HEK293T (cell line): ENCODE measurements at regions not wholly inside any gene's neighbourhood (a gene's known extent, or its start where the extent isn't known, plus 50 kb on each side); places are given as distances from the start of the nearest gene placed in this dataset.

Source experiments
- CTCF ChIA-PET: fragments of 350-600 bp; formaldehyde crosslinking; extraction: SDS; loops from one replicate; lab custom pipeline; 2021; ENCODE audit warnings: antibody characterized with exemption, inconsistent platforms; lab: Yijun Ruan, JAX
- POLR2A ChIA-PET: fragments of 350-600 bp; formaldehyde crosslinking; extraction: SDS; loops from one replicate; lab custom pipeline; 2020; ENCODE audit warnings: antibody characterized with exemption, inconsistent platforms; lab: Yijun Ruan, JAX
- DNase-seq: peaks from one replicate; pipeline ENCODE4 v3.0.0; 2012; ENCODE audit warnings: mixed read lengths; ENCODE audit errors: extremely low spot score
- ARNT ChIP-seq: fragments of 450-650 bp; IDR thresholded peaks from 2 replicates; pipeline ENCODE4 v1.6.1; 2017; ENCODE audit warnings: mild to moderate bottlenecking
- BHLHE40 ChIP-seq: fragments of 450-650 bp; IDR thresholded peaks from 2 replicates; pipeline ENCODE4 v1.6.1; 2016; ENCODE audit warnings: mild to moderate bottlenecking, moderate library complexity, borderline replicate concordance
- CTBP1 ChIP-seq: fragments of 450-650 bp; IDR thresholded peaks from 2 replicates; pipeline ENCODE4 v1.6.1; 2016; ENCODE audit warnings: borderline replicate concordance
- ELF4 ChIP-seq: fragments of 450-650 bp; IDR thresholded peaks from 2 replicates; pipeline ENCODE4 v1.6.1; 2017; ENCODE audit warnings: antibody characterized with exemption
- FOXA1 ChIP-seq: fragments of 450-650 bp; IDR thresholded peaks from 2 replicates; pipeline ENCODE4 v1.6.1; 2016; ENCODE audit warnings: mild to moderate bottlenecking
- FOXK2 ChIP-seq: fragments of 450-650 bp; IDR thresholded peaks from 2 replicates; pipeline ENCODE4 v1.6.1; 2016; ENCODE audit warnings: mild to moderate bottlenecking
- FOXM1 ChIP-seq: fragments of 450-650 bp; IDR thresholded peaks from 2 replicates; pipeline ENCODE4 v1.6.1; 2017; ENCODE audit warnings: mild to moderate bottlenecking, borderline replicate concordance
- HDGF ChIP-seq: fragments of 450-650 bp; IDR thresholded peaks from 2 replicates; pipeline ENCODE4 v1.6.1; 2017; ENCODE audit warnings: antibody characterized with exemption, borderline replicate concordance
- L3MBTL2 ChIP-seq: fragments of 450-650 bp; conservative IDR thresholded peaks from 2 replicates; pipeline ENCODE4 v1.6.1; 2016; ENCODE audit warnings: mild to moderate bottlenecking
- LEF1 ChIP-seq: fragments of 450-650 bp; IDR thresholded peaks from 2 replicates; pipeline ENCODE4 v1.6.1; 2017; ENCODE audit warnings: mild to moderate bottlenecking, borderline replicate concordance
- NFRKB ChIP-seq: fragments of 450-650 bp; IDR thresholded peaks from 2 replicates; pipeline ENCODE4 v1.6.1; 2016; ENCODE audit warnings: mild to moderate bottlenecking, moderate library complexity
- PKNOX1 ChIP-seq: fragments of 450-650 bp; IDR thresholded peaks from 2 replicates; pipeline ENCODE4 v1.6.1; 2016
- SP1 ChIP-seq: fragments of 450-650 bp; IDR thresholded peaks from 2 replicates; pipeline ENCODE4 v1.6.1; 2017
- SUZ12 ChIP-seq: fragments of 450-650 bp; IDR thresholded peaks from 2 replicates; pipeline ENCODE4 v1.6.1; 2016; ENCODE audit warnings: mild to moderate bottlenecking
- TARDBP ChIP-seq: fragments of 450-650 bp; IDR thresholded peaks from 2 replicates; pipeline ENCODE4 v1.6.1; 2016
- ZNF384 ChIP-seq: fragments of 450-650 bp; IDR thresholded peaks from 2 replicates; pipeline ENCODE4 v1.6.1; 2016

- TF ChIP-seq ZNF384: no peak
- no peak for TF ChIP-seq FOXM1
- no peak for TF ChIP-seq LEF1
- no peak for TF ChIP-seq SUZ12
- no peak for TF ChIP-seq SP1
- no peak for TF ChIP-seq NFRKB
- no peak for TF ChIP-seq ELF4
- TF ChIP-seq PKNOX1: no peak
- no peak for TF ChIP-seq FOXK2
- no peak for TF ChIP-seq FOXA1
- DNase-seq: no peak
- ChIA-PET CTCF (no interaction called here), POLR2A (no interaction called here)
Observed at GRCh38 chr15:37595426-37595970, 338.9 kb upstream of the TMCO5A start.

- DNase-seq: no peak
- no peak for TF ChIP-seq CTBP1
- TF ChIP-seq NFRKB: no peak
- TF ChIP-seq SP1: no peak
- TF ChIP-seq PKNOX1: no peak
- TF ChIP-seq ARNT: no peak
- TF ChIP-seq ZNF384: no peak
- TF ChIP-seq HDGF: no peak
- TF ChIP-seq FOXM1: no peak
- TF ChIP-seq TARDBP: no peak
- no peak for TF ChIP-seq ELF4
- no peak for TF ChIP-seq FOXA1
- no peak for TF ChIP-seq LEF1
- no peak for TF ChIP-seq BHLHE40
- CTCF ChIA-PET: no interaction called here
- POLR2A ChIA-PET: no interaction called here
Observed at GRCh38 chr15:37599156-37599555, 335.3 kb upstream of the TMCO5A start.

- POLR2A ChIA-PET: no interaction called here
Observed at GRCh38 chr15:37616215-37616614, 318.2 kb upstream of the TMCO5A start.

GRCh38 chr15:37618353-37618752, 316.1 kb upstream of the TMCO5A start:
- no peak for DNase-seq
- TF ChIP-seq ARNT (no peak), SUZ12 (no peak), TARDBP (no peak), FOXK2 (no peak), BHLHE40 (no peak), NFRKB (no peak), L3MBTL2 (no peak), HDGF (no peak), LEF1 (no peak), CTBP1 (no peak), ZNF384 (no peak), FOXA1 (no peak)
- ChIA-PET POLR2A (no interaction called here), CTCF (no interaction called here)

More at GRCh38 chr15:37616215-37616614, 318.2 kb upstream of the TMCO5A start:
- no peak for DNase-seq
- TF ChIP-seq FOXM1: no peak
- CTCF ChIA-PET: no interaction called here

GRCh38 chr15:37619358-37620042, 314.9 kb upstream of the TMCO5A start:
- POLR2A ChIA-PET: no interaction called here
- DNase-seq: no peak
- CTCF ChIA-PET: interaction anchor here (0.6 kb wide), 1 partner anchor 1118 kb away, joined by 4 read pairs; no protein-coding TSS in a partner anchor
- TF ChIP-seq PKNOX1: no peak
- no peak for TF ChIP-seq SUZ12
- TF ChIP-seq NFRKB: no peak
- TF ChIP-seq FOXK2: no peak
- TF ChIP-seq SP1: no peak
- no peak for TF ChIP-seq ZNF384
- TF ChIP-seq FOXM1: no peak
- TF ChIP-seq TARDBP: no peak
- TF ChIP-seq HDGF: no peak
- no peak for TF ChIP-seq LEF1
- TF ChIP-seq L3MBTL2: no peak
- no peak for TF ChIP-seq ELF4
- no peak for TF ChIP-seq FOXA1
- no peak for TF ChIP-seq CTBP1
- no peak for TF ChIP-seq BHLHE40
- TF ChIP-seq ARNT: no peak

GRCh38 chr15:37625576-37625975, 308.9 kb upstream of the TMCO5A start:
- no peak for DNase-seq
- TF ChIP-seq HDGF: no peak
- no peak for TF ChIP-seq ELF4
- no peak for TF ChIP-seq FOXM1
- no peak for TF ChIP-seq FOXK2
- TF ChIP-seq ARNT: no peak
- TF ChIP-seq SUZ12: no peak
- TF ChIP-seq ZNF384: no peak
- CTCF ChIA-PET: interaction anchor here (0.6 kb wide), 1 partner anchor 743 kb away, joined by 3 read pairs; no protein-coding TSS in a partner anchor
- POLR2A ChIA-PET: no interaction called here
